ENCODE measurements at regions not wholly inside any gene's neighbourhood (a gene's known extent, or its start where the extent isn't known, plus 50 kb on each side); places are given as distances from the start of the nearest gene placed in this dataset.

DNA sequence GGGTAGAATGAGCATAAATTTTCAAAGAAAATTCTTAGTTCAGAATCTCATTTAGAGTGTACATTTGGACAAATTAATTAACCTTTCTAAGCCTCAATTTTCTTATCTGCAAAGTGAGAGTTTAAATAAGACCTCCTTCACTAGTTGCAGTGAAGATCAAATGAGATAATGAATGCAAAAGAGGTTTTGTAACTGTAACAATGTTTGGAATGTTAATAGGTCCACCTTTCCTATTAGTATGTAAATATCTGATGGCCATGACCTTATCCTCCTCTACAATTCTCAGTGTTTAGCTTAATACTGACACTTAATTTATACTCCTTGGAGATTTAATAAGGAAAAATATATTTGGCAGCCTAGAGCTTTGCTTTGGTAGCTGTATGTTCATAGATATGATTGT, 138.8 kb downstream of the GABRG1 start:
- TF ChIP-seq, protein P1, sequence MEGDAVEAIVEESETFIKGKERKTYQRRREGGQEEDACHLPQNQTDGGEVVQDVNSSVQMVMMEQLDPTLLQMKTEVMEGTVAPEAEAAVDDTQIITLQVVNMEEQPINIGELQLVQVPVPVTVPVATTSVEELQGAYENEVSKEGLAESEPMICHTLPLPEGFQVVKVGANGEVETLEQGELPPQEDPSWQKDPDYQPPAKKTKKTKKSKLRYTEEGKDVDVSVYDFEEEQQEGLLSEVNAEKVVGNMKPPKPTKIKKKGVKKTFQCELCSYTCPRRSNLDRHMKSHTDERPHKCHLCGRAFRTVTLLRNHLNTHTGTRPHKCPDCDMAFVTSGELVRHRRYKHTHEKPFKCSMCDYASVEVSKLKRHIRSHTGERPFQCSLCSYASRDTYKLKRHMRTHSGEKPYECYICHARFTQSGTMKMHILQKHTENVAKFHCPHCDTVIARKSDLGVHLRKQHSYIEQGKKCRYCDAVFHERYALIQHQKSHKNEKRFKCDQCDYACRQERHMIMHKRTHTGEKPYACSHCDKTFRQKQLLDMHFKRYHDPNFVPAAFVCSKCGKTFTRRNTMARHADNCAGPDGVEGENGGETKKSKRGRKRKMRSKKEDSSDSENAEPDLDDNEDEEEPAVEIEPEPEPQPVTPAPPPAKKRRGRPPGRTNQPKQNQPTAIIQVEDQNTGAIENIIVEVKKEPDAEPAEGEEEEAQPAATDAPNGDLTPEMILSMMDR (IDR thresholded peaks at IDR 0.05) = no peak

DNA sequence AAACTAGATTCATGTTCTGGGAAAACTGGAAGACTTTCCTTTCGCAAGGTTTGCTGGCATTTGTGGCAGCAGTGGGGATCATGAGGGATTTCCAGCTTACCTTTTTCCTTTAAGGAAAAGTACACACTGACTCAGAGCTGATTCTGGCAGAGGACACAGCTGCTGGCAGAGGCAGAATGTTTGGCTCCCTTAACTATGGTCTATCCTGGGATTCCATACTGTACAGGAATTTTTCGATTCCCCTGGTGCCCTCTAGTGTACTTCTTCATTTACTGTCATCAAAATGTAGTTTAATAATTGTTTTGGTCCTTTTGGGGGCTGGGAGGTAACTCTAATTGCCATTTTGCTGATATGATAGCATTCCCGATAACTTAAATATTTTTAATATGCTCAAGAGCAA, 152.7 kb downstream of the GABRG1 start:
- TF ChIP-seq, protein P1 (IDR thresholded peaks at IDR 0.05) = peak; percentile 55

- TF ChIP-seq, protein P1 (IDR thresholded peaks at IDR 0.05) = no peak
Measured at GRCh38 chr4:45957353-45957752, 166.5 kb downstream of the GABRG1 start.

GRCh38 chr4:45954276-45954675, 169.6 kb downstream of the GABRG1 start:
- TF ChIP-seq, protein P1 (IDR thresholded peaks at IDR 0.05) = no peak

GRCh38 chr4:45951153-45951552, 172.7 kb downstream of the GABRG1 start:
- TF ChIP-seq, protein P1 (IDR thresholded peaks at IDR 0.05) = no peak

DNA sequence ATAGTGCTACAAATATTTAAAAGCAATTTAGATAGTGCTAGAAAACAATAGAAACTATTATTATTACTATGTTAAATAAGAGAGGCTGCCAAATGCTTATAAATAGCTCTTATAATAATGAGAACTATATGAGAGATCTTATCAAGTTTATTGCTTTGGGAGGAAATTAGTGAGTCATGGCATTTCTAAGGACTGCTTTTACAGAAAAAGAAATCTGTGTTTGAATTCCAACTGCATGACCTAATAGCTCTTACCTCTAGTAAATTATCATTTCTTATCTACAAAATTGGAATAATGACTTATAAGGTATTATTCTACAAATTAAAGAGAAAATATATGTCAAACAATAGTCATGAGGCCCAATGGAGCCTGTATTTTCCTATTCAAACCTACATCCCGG, 177.2 kb downstream of the GABRG1 start:
- TF ChIP-seq, protein P1 (IDR thresholded peaks at IDR 0.05) = no peak

DNA sequence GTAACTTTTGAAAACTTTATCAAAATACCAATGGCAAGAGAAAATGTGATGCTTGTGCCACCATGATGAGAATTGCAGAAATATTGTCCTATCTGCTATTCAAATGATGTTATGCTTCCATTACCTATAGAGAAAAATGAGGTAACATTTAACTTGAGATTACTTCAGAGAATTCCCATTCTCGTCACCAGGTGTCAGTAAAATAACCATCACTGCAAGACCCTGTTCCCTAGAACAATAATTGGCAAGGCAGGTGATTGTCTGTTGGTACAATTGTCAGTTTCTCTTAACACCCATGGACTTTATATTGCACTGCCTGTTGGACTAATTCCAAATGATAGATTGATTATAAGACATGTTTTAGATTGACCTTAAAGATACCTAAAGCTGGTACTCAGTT, 179.9 kb downstream of the GABRG1 start:
- TF ChIP-seq, protein P1 (IDR thresholded peaks at IDR 0.05) = peak; percentile 39; the same call in 1 of the 2 replicates

DNA sequence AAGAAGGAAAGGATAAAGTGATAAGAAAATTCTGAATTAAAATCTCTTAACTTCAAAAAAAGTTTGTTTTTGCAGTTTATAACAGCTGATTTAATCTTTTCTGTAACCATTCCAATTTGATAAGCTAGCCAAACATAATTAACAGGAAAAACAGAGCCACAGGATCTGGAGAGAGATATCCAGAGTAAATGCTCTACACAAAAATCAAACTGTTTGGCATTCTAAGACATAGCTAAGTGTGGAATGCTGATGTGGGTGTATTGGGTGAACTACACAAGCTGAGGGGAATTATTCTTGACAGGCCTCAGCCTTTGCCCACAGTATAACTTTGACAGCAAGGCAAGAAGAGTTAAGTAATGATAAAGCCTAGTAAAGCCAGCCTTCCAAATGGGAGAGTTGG, 184.8 kb downstream of the GABRG1 start:
- TF ChIP-seq, protein P1 (IDR thresholded peaks at IDR 0.05) = no peak
